HG02970 (cell line): ENCODE measurements at regions not wholly inside any gene's neighbourhood (a gene's known extent, or its start where the extent isn't known, plus 50 kb on each side); places are given as distances from the start of the nearest gene placed in this dataset.

Experiments
- ATAC-seq: cut with Tn5 transposase; IDR thresholded peaks from one replicate; pipeline ENCODE4 v1.9.1; 2021; ENCODE audit warnings: mild to moderate bottlenecking, moderate library complexity, moderate number of reproducible peaks; ENCODE audit not compliant: unreplicated experiment, low FRiP score

DNA sequence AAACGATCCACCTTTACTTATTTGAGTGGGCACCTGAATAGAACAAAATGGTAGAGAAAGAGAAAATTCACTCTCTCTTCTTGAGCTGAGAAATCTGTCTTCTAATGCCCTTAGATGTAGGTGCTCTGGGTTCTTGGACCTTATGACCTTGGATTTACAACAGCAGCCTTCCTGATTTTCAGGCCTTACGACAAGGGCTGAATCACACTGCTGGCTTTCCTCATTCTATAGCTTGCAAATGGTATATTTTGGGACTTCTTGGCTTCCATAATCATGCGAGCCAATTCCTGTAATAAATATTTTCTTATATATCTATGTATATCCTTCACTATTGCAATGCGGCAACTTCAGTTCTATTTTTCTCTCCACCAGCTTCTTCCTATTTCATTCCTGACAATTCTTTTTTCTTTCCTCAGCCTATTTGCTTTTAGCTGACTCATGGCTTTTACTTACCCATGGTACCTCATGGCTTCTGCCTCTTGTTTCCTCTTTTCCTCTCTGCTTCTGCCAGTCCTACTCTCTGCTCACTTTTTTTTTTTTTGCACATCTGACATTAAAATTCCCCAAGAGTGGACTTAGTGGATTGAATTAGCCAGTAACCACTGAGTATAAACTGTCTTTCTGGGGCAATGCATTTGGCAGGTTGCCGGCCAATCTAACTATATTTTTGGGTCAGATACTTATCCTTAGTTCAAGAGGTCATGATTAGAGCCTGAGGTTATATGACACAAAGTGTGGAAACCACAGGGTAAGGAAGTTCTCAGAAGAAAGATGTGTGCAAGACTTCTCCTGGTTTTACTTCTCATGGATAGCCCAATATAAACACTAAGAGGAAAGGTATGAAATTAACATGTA is 359.5 kb downstream of the TMEM135 start:
- no peak for ATAC-seq

DNA sequence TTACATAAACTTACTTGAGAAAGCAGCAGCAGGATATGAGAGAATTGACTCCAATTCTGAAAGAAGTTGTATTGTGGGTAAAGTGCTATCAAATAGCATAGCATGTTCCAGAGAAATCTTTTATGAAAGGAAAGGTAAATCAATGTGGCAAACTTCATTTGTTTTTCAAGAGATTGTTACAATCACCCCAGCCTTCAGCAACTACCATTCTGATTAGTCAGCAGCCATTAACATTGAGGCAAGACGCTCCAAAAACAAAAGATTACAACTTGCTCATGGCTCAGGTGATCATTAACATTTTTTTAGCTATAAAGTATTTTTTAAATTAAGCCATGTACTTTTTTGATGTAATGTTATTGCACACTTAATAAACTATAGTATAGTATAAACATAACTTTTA is 357.2 kb downstream of the TMEM135 start:
- no peak for ATAC-seq

DNA sequence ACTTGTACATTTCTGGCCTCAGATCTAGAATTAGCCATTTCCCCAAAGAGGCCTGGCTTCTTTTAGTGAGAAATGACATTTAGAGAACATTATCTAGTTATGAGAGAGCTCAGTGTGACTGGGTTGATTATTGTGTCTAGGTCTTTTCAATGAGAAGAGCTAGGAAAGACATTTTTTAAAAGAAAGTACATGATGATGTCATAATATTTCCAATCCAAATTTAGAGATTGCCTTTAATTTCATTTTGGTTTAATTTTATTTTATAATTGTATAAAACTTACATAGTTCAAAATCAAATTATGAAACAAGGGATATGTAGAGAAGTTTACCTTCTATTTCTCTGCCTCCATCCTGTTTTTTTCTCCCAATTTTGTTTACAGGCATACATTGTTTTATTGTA is 354.9 kb downstream of the TMEM135 start:
- ATAC-seq, result no peak

DNA sequence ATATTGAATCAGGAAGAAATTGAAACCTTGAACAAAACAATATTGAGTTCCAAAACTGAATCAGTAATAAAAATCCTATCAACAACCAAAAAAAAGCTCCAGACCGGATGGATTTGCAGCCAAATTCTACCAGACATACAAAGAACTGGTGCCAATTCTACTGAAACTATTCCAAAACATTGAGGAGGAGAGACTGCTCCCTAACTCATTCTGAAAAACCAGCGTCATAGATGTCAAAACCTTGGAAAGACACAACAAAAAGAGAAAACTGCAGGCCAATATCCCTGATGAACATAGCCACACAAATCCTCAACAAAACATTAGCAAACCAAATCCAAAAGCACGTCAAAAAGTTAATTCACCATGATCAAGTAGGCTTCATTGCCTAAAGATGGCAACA is 353.8 kb downstream of the TMEM135 start:
- ATAC-seq, result no peak

DNA sequence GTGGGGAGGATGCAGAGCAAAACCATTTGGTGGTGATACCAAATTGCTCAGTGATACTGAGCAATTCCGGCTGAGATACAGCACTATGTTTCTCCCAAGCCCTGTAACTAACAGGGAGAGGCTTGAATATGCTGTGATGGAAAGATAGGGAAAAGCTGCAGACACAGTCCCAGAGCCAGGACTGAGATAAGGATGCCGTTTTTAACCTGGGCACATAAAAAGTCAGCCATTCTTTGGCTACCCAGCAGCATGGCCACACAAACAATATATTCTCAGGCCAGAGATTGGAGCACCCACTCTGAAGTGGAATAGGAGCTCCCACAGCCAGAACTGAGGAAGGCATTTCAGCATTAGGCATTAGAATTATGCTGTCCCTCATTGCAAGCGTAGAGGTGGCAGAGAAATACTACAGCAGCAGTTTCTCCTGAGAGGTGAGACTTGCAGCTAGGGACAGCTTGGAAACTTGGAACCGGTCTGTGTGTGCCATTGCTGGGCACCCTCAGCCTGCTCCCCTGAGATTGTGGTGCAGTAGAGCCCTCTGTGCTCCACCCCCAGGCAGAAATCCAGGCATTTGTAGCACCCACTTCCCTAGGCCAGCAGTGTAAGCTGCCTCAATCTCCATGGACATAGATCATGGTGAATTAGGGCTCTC is 346.5 kb downstream of the TMEM135 start:
- no peak for ATAC-seq

DNA sequence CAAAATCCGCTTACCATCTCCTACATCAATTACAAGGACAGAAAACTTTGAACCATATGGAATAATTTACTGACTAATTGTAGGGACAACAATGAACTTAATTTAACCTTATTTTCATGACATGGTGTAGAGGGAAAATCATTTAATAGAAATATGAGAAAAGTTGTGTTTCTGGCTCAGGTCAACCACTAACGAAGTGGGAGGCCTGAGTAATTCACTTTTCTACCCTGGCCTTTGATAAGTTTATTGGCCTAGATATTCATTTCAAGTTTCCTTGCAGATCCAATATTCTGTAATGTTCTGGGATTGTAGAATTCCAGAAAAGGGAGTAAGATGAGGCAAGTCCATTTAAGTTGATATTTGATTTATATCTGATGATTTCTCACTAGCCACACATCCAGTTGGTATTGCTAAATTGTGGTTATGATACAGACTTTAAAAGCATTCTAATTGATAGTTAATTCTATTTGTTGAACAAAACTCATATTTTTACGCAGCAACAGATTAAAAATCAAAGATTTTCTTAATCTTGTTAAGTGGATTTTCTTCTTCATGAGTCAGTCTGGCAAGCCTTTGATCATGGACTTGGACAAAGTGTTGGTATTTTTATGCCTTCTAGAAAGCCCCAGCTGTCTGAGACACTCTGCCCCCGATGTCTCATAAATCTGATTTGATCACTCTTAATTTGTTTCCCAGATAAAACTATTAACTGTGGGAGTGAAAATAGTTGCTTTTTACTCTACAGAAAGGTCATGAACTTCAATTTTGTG is 336.5 kb downstream of the TMEM135 start:
- no peak for ATAC-seq
